AG04450 (cell line): ENCODE measurements at regions not wholly inside any gene's neighbourhood (a gene's known extent, or its start where the extent isn't known, plus 50 kb on each side); places are given as distances from the start of the nearest gene placed in this dataset.

Experiments
- CTCF ChIA-PET: fragments of 300-600, 350-600 bp; formaldehyde crosslinking; extraction: SDS; loops from one replicate; lab custom pipeline; 2022; ENCODE audit warnings: antibody characterized with exemption, inconsistent platforms; lab: Charles Lee
- POLR2A ChIA-PET: fragments of 350-600 bp; formaldehyde crosslinking; extraction: SDS; loops from one replicate; lab custom pipeline; 2021; ENCODE audit warnings: antibody characterized with exemption, inconsistent platforms; lab: Yijun Ruan, JAX
- DNase-seq: peaks from one replicate; pipeline ENCODE4 v3.0.0-alpha.2; 2011; ENCODE audit warnings: low read depth, low spot score
- H3K27ac ChIP-seq: one replicate; pipeline ENCODE4 v1.5.1; 2012; ENCODE audit warnings: low read depth, low read length, control low read depth
- H3K27me3 ChIP-seq: one replicate; pipeline ENCODE4 v1.6.0; 2012; ENCODE audit warnings: low read length; ENCODE audit not compliant: control insufficient read depth, insufficient read depth
- H3K4me3 ChIP-seq: 2 replicates; pipeline ENCODE4 v1.5.1; 2011; ENCODE audit warnings: mild to moderate bottlenecking, low read depth, low read length, control low read depth
- H3K9me3 ChIP-seq: 2 replicates; pipeline ENCODE4 v1.5.1; 2012; ENCODE audit warnings: low read length; ENCODE audit not compliant: control insufficient read depth, insufficient read depth
- TF ChIP-seq, protein P1 (sequence below): IDR thresholded peaks from 2 replicates; pipeline ENCODE4 v1.5.1; 2011; ENCODE audit warnings: low read depth, low read length, control low read depth, inconsistent platforms

DNA sequence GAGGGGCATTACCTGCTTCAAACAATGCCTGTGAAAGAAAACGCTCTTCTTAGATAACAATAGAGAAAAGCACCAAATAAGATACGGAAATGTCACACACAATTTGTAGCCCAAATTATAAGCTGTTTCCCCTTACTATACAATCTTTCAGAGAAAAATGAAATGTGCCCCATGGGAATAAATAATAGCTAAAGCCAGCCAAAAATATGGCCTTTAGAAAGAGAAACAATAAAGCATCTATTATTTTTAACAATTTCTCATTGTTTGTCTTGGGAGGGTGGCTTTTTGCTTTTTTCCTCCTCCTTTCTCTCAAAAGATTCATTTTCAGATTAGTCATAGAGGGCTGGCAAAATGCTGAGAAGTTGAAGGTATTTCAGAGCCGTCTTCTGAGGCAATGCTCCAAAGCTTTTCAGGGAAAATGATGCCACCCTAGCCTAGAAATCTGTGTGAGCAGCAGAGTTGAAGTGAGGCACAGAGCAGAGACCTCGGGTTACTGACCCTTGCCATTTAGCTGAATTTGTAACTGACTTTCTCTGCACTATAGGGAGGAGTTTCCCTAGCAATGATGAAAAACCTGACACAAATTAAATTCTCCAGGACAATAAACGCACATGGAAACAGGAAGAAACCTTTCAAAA lies 86.3 kb upstream of the PRICKLE2 start:
- H3K27ac ChIP-seq: no peak overlapping the region
- no peak for DNase-seq
- H3K27me3 ChIP-seq: no peaks in the 10 kb centered on the region
- no peak overlapping the region for H3K4me3 ChIP-seq
- ChIA-PET CTCF (no interaction called here), POLR2A (no interaction called here)
- TF ChIP-seq, protein P1, sequence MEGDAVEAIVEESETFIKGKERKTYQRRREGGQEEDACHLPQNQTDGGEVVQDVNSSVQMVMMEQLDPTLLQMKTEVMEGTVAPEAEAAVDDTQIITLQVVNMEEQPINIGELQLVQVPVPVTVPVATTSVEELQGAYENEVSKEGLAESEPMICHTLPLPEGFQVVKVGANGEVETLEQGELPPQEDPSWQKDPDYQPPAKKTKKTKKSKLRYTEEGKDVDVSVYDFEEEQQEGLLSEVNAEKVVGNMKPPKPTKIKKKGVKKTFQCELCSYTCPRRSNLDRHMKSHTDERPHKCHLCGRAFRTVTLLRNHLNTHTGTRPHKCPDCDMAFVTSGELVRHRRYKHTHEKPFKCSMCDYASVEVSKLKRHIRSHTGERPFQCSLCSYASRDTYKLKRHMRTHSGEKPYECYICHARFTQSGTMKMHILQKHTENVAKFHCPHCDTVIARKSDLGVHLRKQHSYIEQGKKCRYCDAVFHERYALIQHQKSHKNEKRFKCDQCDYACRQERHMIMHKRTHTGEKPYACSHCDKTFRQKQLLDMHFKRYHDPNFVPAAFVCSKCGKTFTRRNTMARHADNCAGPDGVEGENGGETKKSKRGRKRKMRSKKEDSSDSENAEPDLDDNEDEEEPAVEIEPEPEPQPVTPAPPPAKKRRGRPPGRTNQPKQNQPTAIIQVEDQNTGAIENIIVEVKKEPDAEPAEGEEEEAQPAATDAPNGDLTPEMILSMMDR: no peak
- no peaks in the 10 kb centered on the region for H3K9me3 ChIP-seq

DNA sequence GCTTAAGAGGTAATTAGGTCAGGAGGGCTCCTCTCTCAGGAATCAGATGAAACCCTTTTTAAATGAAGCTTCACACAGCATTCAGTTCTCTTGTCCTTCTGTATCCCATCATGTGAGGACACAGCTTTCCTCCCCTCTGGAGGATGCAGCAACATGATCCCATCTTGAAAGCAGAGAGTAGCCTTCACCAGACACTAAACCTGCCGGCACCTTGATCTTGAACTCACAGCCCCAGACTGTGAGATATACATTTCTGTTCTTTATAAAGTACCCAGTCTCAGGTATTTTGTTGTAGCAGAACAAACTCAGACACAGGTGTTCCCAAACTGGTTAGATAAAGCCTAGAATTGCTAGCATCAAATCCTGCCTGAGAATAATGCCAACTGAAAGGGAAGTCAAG lies 83.7 kb upstream of the PRICKLE2 start:
- H3K27ac ChIP-seq: no peak overlapping the region
- TF ChIP-seq, protein P1: no peak
- no peaks in the 10 kb centered on the region for H3K9me3 ChIP-seq
- ChIA-PET POLR2A (no interaction called here), CTCF (interaction anchor here (1.0 to 1.2 kb wide), 2 partner anchors 10 to 113 kb away, joined by 3 read pairs; no protein-coding TSS in a partner anchor)
- no peak for DNase-seq
- no peaks in the 10 kb centered on the region for H3K27me3 ChIP-seq
- no peak overlapping the region for H3K4me3 ChIP-seq

DNA sequence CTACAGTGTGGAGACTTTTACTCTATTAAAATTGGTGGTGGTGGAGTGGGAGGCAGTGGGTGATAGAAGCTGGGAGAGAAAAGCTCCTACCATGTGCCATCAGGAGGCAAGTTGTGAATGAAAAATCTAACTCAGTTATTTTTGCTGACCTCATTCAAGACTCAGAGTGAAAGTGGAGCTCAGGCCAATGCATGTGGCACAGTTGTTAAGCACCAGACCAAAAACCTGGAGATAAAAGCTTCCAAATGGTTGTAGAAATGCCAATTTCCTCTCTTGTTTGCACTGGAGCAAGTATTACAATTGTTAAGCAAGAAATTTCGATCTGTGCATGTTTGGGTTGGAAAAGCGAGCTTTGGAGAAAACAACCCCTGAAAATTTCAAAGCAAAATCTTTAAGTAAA lies 81.5 kb upstream of the PRICKLE2 start:
- no peak overlapping the region for H3K27ac ChIP-seq
- no peak overlapping the region for H3K4me3 ChIP-seq
- DNase-seq: no peak
- TF ChIP-seq, protein P1: no peak
- ChIA-PET POLR2A (no interaction called here), CTCF (interaction anchor here (1.0 to 1.1 kb wide), 2 partner anchors 34 to 91 kb away, joined by 3 to 4 read pairs; no protein-coding TSS in a partner anchor)
- no peaks in the 10 kb centered on the region for H3K27me3 ChIP-seq
- no peaks in the 10 kb centered on the region for H3K9me3 ChIP-seq

DNA sequence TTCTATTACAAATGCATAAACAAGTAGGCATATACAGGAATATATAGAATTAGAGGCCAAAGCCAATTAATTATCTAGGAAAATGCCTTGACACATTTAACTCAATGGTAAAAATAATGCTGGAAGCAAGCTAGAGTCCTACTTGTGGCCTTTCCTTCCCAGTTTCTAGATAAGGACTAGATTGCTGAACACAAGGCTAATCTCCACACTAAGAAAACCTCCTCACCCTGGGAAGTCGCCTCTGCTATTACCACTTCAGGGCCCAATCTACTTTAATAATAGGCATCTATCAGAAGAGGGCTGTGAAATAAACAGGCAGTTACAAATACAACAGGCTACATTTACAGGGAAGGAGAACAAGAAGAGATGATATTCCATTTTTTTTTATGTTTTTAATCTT lies 80.5 kb upstream of the PRICKLE2 start:
- CTCF ChIA-PET: interaction anchor here (0.9 kb wide), 1 partner anchor 10 kb away, joined by 3 read pairs; no protein-coding TSS in a partner anchor
- Histone ChIP-seq H3K27ac (no peak overlapping the region), H3K9me3 (no peaks in the 10 kb centered on the region), H3K27me3 (no peaks in the 10 kb centered on the region), H3K4me3 (no peak overlapping the region)
- DNase-seq: no peak
- POLR2A ChIA-PET: no interaction called here
- TF ChIP-seq, protein P1: no peak

DNA sequence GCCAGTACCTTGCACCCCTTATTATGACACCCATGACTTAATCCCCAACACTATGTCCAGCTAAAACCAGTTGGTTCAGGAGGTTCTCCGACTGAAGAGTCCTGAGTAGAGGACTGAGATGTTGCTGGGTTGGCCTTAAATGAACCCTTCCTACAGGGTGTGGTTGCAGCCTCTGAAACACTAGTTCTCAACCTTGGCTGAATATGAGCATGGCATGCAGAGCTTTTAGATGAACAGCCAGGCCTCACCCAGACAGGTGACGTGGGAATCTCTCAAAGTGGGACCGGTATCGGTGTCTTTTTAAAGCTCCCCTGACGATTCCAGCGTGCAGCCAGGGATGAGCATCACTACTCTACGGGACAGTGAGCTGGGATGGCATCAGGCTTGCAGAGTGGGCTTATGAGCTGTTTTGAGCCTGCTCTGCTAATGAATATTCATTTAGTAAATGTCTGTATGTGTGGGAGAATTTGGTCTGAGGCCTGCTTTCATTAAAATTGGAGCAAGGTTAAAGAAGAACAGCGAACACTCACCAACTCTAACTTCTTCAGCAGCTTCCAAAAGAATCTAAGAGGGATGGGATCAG lies 79.7 kb upstream of the PRICKLE2 start:
- POLR2A ChIA-PET: interaction anchor here (0.6 kb wide), 1 partner anchor 46 kb away, joined by 5 read pairs; no protein-coding TSS in a partner anchor
- Histone ChIP-seq H3K27me3 (no peaks in the 10 kb centered on the region), H3K9me3 (no peaks in the 10 kb centered on the region), H3K4me3 (no peak overlapping the region), H3K27ac (no peak overlapping the region)
- CTCF ChIA-PET: interaction anchor here (0.9 kb wide), 1 partner anchor 9 kb away, joined by 3 read pairs; no protein-coding TSS in a partner anchor
- TF ChIP-seq, protein P1: no peak
- DNase-seq: no peak
